GM12872 (cell line): ENCODE measurements at regions not wholly inside any gene's neighbourhood (a gene's known extent, or its start where the extent isn't known, plus 50 kb on each side); places are given as distances from the start of the nearest gene placed in this dataset.

Experiments
- CTCF ChIP-seq: IDR thresholded peaks from 3 replicates; pipeline ENCODE4 v1.5.1; 2011; ENCODE audit warnings: low read depth, mild to moderate bottlenecking, low read length, moderate library complexity; ENCODE audit not compliant: insufficient read depth

- TF ChIP-seq CTCF: no peak
Observed at GRCh38 chr18:75785206-75785605, 357.7 kb upstream of the SMIM21 start.

GRCh38 chr18:75784390-75784789 is 356.9 kb upstream of the SMIM21 start:
- no peak for TF ChIP-seq CTCF

GRCh38 chr18:75783566-75784281 is 356.2 kb upstream of the SMIM21 start:
- no peak for TF ChIP-seq CTCF

- no peak for TF ChIP-seq CTCF
Observed at GRCh38 chr18:75782826-75783225, 355.3 kb upstream of the SMIM21 start.

GRCh38 chr18:75782204-75782603 is 354.7 kb upstream of the SMIM21 start:
- TF ChIP-seq CTCF: no peak

- no peak for TF ChIP-seq CTCF
Observed at GRCh38 chr18:75779910-75780309, 352.4 kb upstream of the SMIM21 start.

GRCh38 chr18:75779450-75779849 is 351.9 kb upstream of the SMIM21 start:
- TF ChIP-seq CTCF: no peak
